Tibial nerve (tissue), 3 donors: ENCODE measurements at regions not wholly inside any gene's neighbourhood (a gene's known extent, or its start where the extent isn't known, plus 50 kb on each side); places are given as distances from the start of the nearest gene placed in this dataset.

Experiments
- CTCF ChIP-seq, 5 experiments: fragments of 200-600 bp in 3 of 5; fragments of 450-650 bp in 2 of 5; sonication (generic) in 3 of 5; IDR thresholded peaks; one replicate each; pipeline ENCODE4 v1.5.1; 2016 to 2019; ENCODE audit warnings: antibody characterized with exemption in 5 of 5, mild to moderate bottlenecking in 3 of 5, moderate library complexity in 2 of 5
- POLR2A ChIP-seq, 2 donors: fragments of 450-650 bp; IDR thresholded peaks; one replicate each; pipeline ENCODE4 v1.6.1; 2017; ENCODE audit warnings: antibody characterized with exemption in 2 of 2, mild to moderate bottlenecking in 2 of 2, moderate library complexity in 2 of 2

DNA sequence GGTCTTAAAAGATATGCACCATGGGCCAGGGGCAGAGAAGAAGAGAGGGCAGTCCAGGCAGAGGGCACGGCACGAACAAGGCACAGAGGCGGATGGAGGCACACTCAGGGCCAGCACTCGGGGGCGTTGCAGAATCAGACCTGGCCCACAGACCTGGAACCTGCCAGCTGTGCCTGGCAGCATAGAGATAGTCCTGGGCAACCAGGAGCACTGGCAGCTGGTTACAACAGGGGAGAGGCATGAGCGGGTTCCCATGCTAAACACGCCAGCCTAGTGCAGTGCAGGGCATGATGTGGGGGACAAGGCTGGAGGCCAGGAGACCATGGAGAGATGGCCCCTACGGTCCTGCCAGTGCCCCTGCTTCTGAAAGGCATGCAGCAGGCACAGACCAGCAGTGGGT lies 56.9 kb upstream of the RBFOX3 start:
- TF ChIP-seq CTCF (IDR thresholded peaks at IDR 0.05) = no peak
- no peak for TF ChIP-seq POLR2A (IDR thresholded peaks at IDR 0.05)
